ENCODE measurements at regions not wholly inside any gene's neighbourhood (a gene's known extent, or its start where the extent isn't known, plus 50 kb on each side); places are given as distances from the start of the nearest gene placed in this dataset.

DNA sequence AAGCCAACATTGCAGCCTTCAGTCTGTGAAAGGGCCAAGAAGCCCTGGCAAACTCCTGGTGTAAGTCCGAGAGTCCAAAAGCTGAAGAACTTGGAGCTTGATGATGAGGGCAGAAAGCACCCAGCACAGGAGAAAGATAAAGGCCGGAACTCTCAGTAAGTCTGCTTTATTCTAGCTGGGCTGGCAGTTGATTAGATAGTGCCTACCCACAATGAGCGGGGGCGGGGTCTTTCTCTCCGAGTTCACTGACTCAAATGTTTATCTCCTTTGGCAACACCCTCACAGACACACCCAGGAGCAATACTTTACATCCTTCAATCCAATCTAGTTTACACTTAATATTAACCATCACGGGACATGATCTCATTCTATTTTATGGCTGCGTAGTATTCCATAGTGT is 1317.1 kb downstream of the SLITRK1 start:
- POLR2A ChIA-PET, result no interaction called here
- CTCF ChIA-PET, result interaction anchor here (0.6 kb wide), 1 partner anchor 30 kb away, joined by 4 read pairs; no protein-coding TSS in a partner anchor
- Mint-ChIP-seq H3K9me3 (ENCODE audit: unreplicated experiment) (no peaks in the 10 kb centered on the region), H3K4me1 (ENCODE audit: insufficient read depth, unreplicated experiment) (no peaks in the 10 kb centered on the region), H3K27ac (ENCODE audit: low read depth, unreplicated experiment) (no peak overlapping the region), H3K36me3 (ENCODE audit: insufficient read depth, unreplicated experiment) (no peaks in the 10 kb centered on the region), H3K27me3 (ENCODE audit: insufficient read depth, unreplicated experiment) (no peaks in the 10 kb centered on the region), H3K4me3 (ENCODE audit: unreplicated experiment) (no peak overlapping the region)
- intact Hi-C loops (cut with micrococcal nuclease), result no loop called here
- no TSS peak for BruUV-seq (replicated peaks)
- TF ChIP-seq, protein P1, sequence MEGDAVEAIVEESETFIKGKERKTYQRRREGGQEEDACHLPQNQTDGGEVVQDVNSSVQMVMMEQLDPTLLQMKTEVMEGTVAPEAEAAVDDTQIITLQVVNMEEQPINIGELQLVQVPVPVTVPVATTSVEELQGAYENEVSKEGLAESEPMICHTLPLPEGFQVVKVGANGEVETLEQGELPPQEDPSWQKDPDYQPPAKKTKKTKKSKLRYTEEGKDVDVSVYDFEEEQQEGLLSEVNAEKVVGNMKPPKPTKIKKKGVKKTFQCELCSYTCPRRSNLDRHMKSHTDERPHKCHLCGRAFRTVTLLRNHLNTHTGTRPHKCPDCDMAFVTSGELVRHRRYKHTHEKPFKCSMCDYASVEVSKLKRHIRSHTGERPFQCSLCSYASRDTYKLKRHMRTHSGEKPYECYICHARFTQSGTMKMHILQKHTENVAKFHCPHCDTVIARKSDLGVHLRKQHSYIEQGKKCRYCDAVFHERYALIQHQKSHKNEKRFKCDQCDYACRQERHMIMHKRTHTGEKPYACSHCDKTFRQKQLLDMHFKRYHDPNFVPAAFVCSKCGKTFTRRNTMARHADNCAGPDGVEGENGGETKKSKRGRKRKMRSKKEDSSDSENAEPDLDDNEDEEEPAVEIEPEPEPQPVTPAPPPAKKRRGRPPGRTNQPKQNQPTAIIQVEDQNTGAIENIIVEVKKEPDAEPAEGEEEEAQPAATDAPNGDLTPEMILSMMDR (IDR thresholded peaks at IDR 0.05; ENCODE audit: unreplicated experiment), result no peak
- DNase-seq (ENCODE audit: unreplicated experiment), result no peak

DNA sequence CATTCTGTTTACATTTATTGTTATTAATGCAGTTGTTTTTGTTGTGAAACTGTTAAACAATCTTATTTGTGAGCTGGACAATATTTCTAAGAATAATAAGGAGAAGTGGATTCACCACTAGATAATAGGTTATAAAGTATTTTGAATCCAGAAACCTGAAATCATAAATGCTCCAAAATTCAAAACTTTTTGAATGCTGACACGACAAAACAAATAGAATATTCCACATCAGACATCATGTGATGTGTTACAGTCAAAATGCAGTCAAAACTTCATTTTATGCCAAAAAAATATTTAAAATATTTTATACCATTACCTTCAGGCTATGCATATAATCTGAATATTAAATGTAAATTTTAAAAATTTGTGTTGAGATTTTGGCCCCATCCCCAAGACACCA is 1321.4 kb downstream of the SLITRK1 start:
- CTCF ChIA-PET, result no interaction called here
- Mint-ChIP-seq H3K27ac (ENCODE audit: low read depth, unreplicated experiment) (no peak overlapping the region), H3K4me3 (ENCODE audit: unreplicated experiment) (no peak overlapping the region), H3K9me3 (ENCODE audit: unreplicated experiment) (no peaks in the 10 kb centered on the region), H3K4me1 (ENCODE audit: insufficient read depth, unreplicated experiment) (no peaks in the 10 kb centered on the region), H3K27me3 (ENCODE audit: insufficient read depth, unreplicated experiment) (no peaks in the 10 kb centered on the region), H3K36me3 (ENCODE audit: insufficient read depth, unreplicated experiment) (no peaks in the 10 kb centered on the region)
- intact Hi-C loops (cut with micrococcal nuclease), result no loop called here
- TF ChIP-seq, protein P1 (IDR thresholded peaks at IDR 0.05; ENCODE audit: unreplicated experiment), result no peak
- no TSS peak for BruUV-seq (replicated peaks)
- POLR2A ChIA-PET, result no interaction called here
- DNase-seq (ENCODE audit: unreplicated experiment), result no peak

DNA sequence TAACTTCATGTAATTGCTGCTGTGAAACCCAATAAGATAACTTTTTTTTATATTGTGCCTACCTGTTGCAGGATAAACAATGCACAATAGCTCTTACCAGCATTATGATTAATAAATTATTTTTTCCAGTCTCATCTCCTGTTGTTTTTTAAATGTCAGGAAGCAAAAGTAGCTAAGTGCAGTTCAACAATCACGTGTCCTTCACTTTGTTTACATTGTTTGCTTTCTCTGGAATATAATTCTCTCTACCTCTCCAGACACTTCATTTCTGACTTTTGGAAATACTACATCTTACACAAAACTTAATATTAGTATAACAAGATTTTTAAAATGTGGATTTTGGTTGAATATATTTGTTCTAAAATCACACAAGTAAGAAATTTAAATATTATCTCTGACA is 1359.4 kb downstream of the SLITRK1 start:
- intact Hi-C loops (cut with micrococcal nuclease), result no loop called here

DNA sequence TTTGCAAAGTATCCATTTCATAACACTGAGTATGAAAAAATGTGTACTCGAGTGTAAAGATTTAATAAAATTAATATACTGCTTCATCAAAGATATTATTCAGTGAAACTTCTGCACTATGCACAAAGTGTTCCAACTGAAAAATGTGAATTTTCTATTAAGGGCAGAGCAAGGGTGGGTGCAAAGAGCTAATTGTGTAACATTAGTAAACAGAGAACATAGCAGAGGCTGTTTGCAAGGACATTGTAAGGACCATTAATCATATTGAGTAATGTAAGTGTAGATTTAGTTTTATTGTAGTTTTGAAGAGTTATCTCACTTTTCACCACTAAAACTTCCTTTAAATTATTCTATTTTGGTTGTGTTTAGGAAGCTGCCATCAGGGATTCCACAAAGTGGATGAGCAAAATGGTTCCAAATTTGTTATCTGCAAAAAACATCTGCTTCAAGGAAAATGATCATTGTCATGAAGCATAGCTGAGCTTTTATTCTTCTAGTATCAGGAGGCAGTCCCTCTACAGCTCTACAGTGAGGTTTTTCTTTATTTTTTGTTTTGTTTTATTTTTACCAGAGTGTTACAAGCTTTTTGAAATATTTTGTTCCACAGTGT is 1375.4 kb downstream of the SLITRK1 start:
- Mint-ChIP-seq H3K27ac (ENCODE audit: low read depth, unreplicated experiment) (no peak overlapping the region), H3K4me1 (ENCODE audit: insufficient read depth, unreplicated experiment) (no peaks in the 10 kb centered on the region), H3K4me3 (ENCODE audit: unreplicated experiment) (no peak overlapping the region), H3K36me3 (ENCODE audit: insufficient read depth, unreplicated experiment) (no peaks in the 10 kb centered on the region), H3K9me3 (ENCODE audit: unreplicated experiment) (no peaks in the 10 kb centered on the region), H3K27me3 (ENCODE audit: insufficient read depth, unreplicated experiment) (no peaks in the 10 kb centered on the region)
- POLR2A ChIA-PET, result no interaction called here
- TF ChIP-seq, protein P1 (IDR thresholded peaks at IDR 0.05; ENCODE audit: unreplicated experiment), result no peak
- intact Hi-C loops (cut with micrococcal nuclease), result no loop called here
- CTCF ChIA-PET, result no interaction called here
- no peak for DNase-seq (ENCODE audit: unreplicated experiment)
- BruUV-seq (replicated peaks), result no TSS peak

More for the DNA sequence above, 1359.4 kb downstream of the SLITRK1 start:
- Mint-ChIP-seq H3K4me3 (ENCODE audit: unreplicated experiment) (no peak overlapping the region), H3K4me1 (ENCODE audit: insufficient read depth, unreplicated experiment) (no peaks in the 10 kb centered on the region), H3K9me3 (ENCODE audit: unreplicated experiment) (no peaks in the 10 kb centered on the region), H3K27me3 (ENCODE audit: insufficient read depth, unreplicated experiment) (no peaks in the 10 kb centered on the region), H3K36me3 (ENCODE audit: insufficient read depth, unreplicated experiment) (no peaks in the 10 kb centered on the region), H3K27ac (ENCODE audit: low read depth, unreplicated experiment) (no peak overlapping the region)
- BruUV-seq (replicated peaks), result no TSS peak
- POLR2A ChIA-PET, result no interaction called here
- CTCF ChIA-PET, result interaction anchor here (0.6 kb wide), 1 partner anchor 62 kb away, joined by 3 read pairs; no protein-coding TSS in a partner anchor
- no peak for DNase-seq (ENCODE audit: unreplicated experiment)
- TF ChIP-seq, protein P1 (IDR thresholded peaks at IDR 0.05; ENCODE audit: unreplicated experiment), result no peak
